Neuronal stem cell (in vitro differentiated cells): ENCODE measurements at regions not wholly inside any gene's neighbourhood (a gene's known extent, or its start where the extent isn't known, plus 50 kb on each side); places are given as distances from the start of the nearest gene placed in this dataset.

Source experiments
- DNase-seq: peaks from one replicate; pipeline ENCODE4 v3.0.0-alpha.2; 2013; ENCODE audit warnings: low spot score
- H2AFZ ChIP-seq: one replicate; pipeline ENCODE4 v1.6.1; 2013; ENCODE audit warnings: mild to moderate bottlenecking, low read length, inconsistent platforms
- H2AK5ac ChIP-seq: 2 replicates; pipeline ENCODE4 v1.6.1; 2013; ENCODE audit warnings: low read depth, mild to moderate bottlenecking, inconsistent platforms, low read length, moderate library complexity, mixed read lengths
- H2BK120ac ChIP-seq: 2 replicates; pipeline ENCODE4 v1.6.1; 2013; ENCODE audit warnings: low read depth, mild to moderate bottlenecking, inconsistent platforms, low read length, moderate library complexity, mixed read lengths
- H2BK12ac ChIP-seq: one replicate; pipeline ENCODE4 v1.6.1; 2013; ENCODE audit warnings: low read length, inconsistent platforms
- H2BK15ac ChIP-seq: 2 replicates; pipeline ENCODE4 v1.6.1; 2013; ENCODE audit warnings: mild to moderate bottlenecking, low read length, inconsistent platforms, mixed read lengths
- H2BK5ac ChIP-seq: one replicate; pipeline ENCODE4 v1.6.1; 2013; ENCODE audit warnings: inconsistent platforms, mild to moderate bottlenecking, low read length, moderate library complexity
- H3K14ac ChIP-seq: one replicate; pipeline ENCODE4 v1.6.1; 2013; ENCODE audit warnings: low read length, inconsistent platforms
- H3K18ac ChIP-seq: 2 replicates; pipeline ENCODE4 v1.6.1; 2013; ENCODE audit warnings: low read length, inconsistent platforms
- H3K23ac ChIP-seq: 2 replicates; pipeline ENCODE4 v1.6.1; 2013; ENCODE audit warnings: low read depth, mild to moderate bottlenecking, mixed read lengths, low read length, inconsistent platforms; ENCODE audit not compliant: poor library complexity
- H3K27ac ChIP-seq: replicated peaks from 3 replicates; pipeline ENCODE4 v1.5.1; 2013; ENCODE audit warnings: low read length, inconsistent platforms
- H3K27me3 ChIP-seq, 3 experiments: 2 replicates each; pipeline ENCODE4 v1.6.1; 2013; ENCODE audit warnings: low read length in 3 of 3, mild to moderate bottlenecking in 2 of 3, inconsistent platforms in 1 of 3, low read depth in 1 of 3, mixed read lengths in 1 of 3, moderate library complexity in 1 of 3; ENCODE audit not compliant: control insufficient read depth in 3 of 3, insufficient read depth in 3 of 3
- H3K36me3 ChIP-seq, 2 donors: replicated peaks in 1 of 2; 2 replicates each; pipeline ENCODE4 v1.6.1; 2013; ENCODE audit warnings: low read length in 2 of 2; ENCODE audit not compliant: control insufficient read depth in 2 of 2, insufficient read depth in 2 of 2
- H3K4ac ChIP-seq: 2 replicates; pipeline ENCODE4 v1.6.1; 2013; ENCODE audit warnings: inconsistent platforms, mild to moderate bottlenecking, low read length, moderate library complexity
- H3K4me1 ChIP-seq, 2 donors: 1 replicate in 1 of 2; 2 replicates in 1 of 2; pipeline ENCODE4 v1.6.1; 2013; ENCODE audit warnings: low read length in 2 of 2, low read depth in 1 of 2; ENCODE audit not compliant: control insufficient read depth in 2 of 2, insufficient read depth in 1 of 2
- H3K4me2 ChIP-seq: one replicate; pipeline ENCODE4 v1.6.1; 2013; ENCODE audit warnings: mild to moderate bottlenecking, low read length, inconsistent platforms; ENCODE audit not compliant: insufficient read depth, poor library complexity, severe bottlenecking
- H3K4me3 ChIP-seq, 2 donors: 2 replicates each; pipeline ENCODE4 v1.5.1; 2013; ENCODE audit warnings: low read length in 2 of 2, mild to moderate bottlenecking in 2 of 2, inconsistent platforms in 1 of 2, moderate library complexity in 1 of 2
- H3K79me1 ChIP-seq: one replicate; pipeline ENCODE4 v1.6.1; 2013; ENCODE audit warnings: low read depth, mild to moderate bottlenecking, inconsistent platforms, low read length, moderate library complexity
- H3K9ac ChIP-seq: one replicate; pipeline ENCODE4 v1.6.1; 2013; ENCODE audit warnings: mild to moderate bottlenecking, low read depth, low read length, inconsistent platforms; ENCODE audit not compliant: poor library complexity
- H3K9me3 ChIP-seq, 2 donors: replicated peaks in 1 of 2; 2 replicates each; pipeline versions ENCODE3 to v1.6.1; 2013; ENCODE audit warnings: low read length in 2 of 2, mild to moderate bottlenecking in 2 of 2, inconsistent platforms in 1 of 2, low read depth in 1 of 2, mixed read lengths in 1 of 2, moderate library complexity in 1 of 2; ENCODE audit not compliant: control insufficient read depth in 2 of 2, insufficient read depth in 1 of 2
- H4K8ac ChIP-seq: one replicate; pipeline ENCODE4 v1.6.1; 2013; ENCODE audit warnings: low read depth, mild to moderate bottlenecking, inconsistent platforms, low read length, moderate library complexity
- H4K91ac ChIP-seq: one replicate; pipeline ENCODE4 v1.6.1; 2013; ENCODE audit warnings: low read length, low read depth, mild to moderate bottlenecking, inconsistent platforms; ENCODE audit not compliant: poor library complexity
- WGBS, 2 donors: extraction: QIAGEN DNeasy Blood & Tissue Kit; methylation state at CpG; one replicate each; pipeline ENCODE4 v1.1.7; 2013; ENCODE audit warnings: missing lambda C conversion rate in 2 of 2, mixed read lengths in 1 of 2; ENCODE audit not compliant: insufficient read length in 2 of 2, insufficient replicate concordance in 1 of 2; ENCODE audit errors: extremely low coverage in 2 of 2; 5-methylcytosine and 5-hydroxymethylcytosine counted together

GRCh38 chr3:20760981-20761380 is 575.0 kb upstream of the SGO1 start:
- Histone ChIP-seq H2BK12ac (no peak overlapping the region), H4K91ac (no peak overlapping the region), H3K79me1 (no peaks in the 10 kb centered on the region), H3K4me2 (no peak overlapping the region), H3K27ac (no peak overlapping the region), H3K23ac (no peak overlapping the region), H3K14ac (no peak overlapping the region), H2BK5ac (no peak overlapping the region), H3K4me3 (no peak overlapping the region), H4K8ac (no peak overlapping the region), H3K4ac (no peak overlapping the region), H3K9ac (no peak overlapping the region), H2BK15ac (no peak overlapping the region), H2AK5ac (no peak overlapping the region), H3K9me3 (no peaks in the 10 kb centered on the region), H3K36me3 (no peaks in the 10 kb centered on the region), H2BK120ac (no peak overlapping the region), H2AFZ (no peak overlapping the region), H3K18ac (no peak overlapping the region), H3K4me1 (no peaks in the 10 kb centered on the region), H3K27me3 (no peaks in the 10 kb centered on the region)
- no peak for DNase-seq

GRCh38 chr3:20752416-20752815 is 566.4 kb upstream of the SGO1 start:
- Histone ChIP-seq H2BK5ac (no peak overlapping the region), H4K8ac (no peak overlapping the region)

GRCh38 chr3:20751296-20751695 is 565.3 kb upstream of the SGO1 start:
- Histone ChIP-seq H2BK12ac (no peak overlapping the region), H3K4ac (no peak overlapping the region), H3K27ac (no peak overlapping the region), H3K4me2 (no peak overlapping the region), H3K79me1 (no peaks in the 10 kb centered on the region), H3K9ac (no peak overlapping the region), H3K9me3 (no peaks in the 10 kb centered on the region), H3K4me3 (no peak overlapping the region), H4K91ac (no peak overlapping the region), H2AK5ac (no peak overlapping the region), H3K36me3 (no peaks in the 10 kb centered on the region), H3K23ac (no peak overlapping the region), H3K27me3 (no peaks in the 10 kb centered on the region), H4K8ac (no peak overlapping the region), H2BK15ac (no peak overlapping the region), H3K18ac (no peak overlapping the region), H3K14ac (no peak overlapping the region), H2BK5ac (no peak overlapping the region), H3K4me1 (no peaks in the 10 kb centered on the region), H2BK120ac (no peak overlapping the region), H2AFZ (no peak overlapping the region)
- no CpG with 5 or more reads among the region's 4 CpGs for WGBS, 2 donors
- DNase-seq, result no peak

More at GRCh38 chr3:20752416-20752815, 566.4 kb upstream of the SGO1 start:
- H3K27ac ChIP-seq, result no peak overlapping the region
- H2AK5ac ChIP-seq, result no peak overlapping the region
- no peak overlapping the region for H2BK120ac ChIP-seq
- no peak overlapping the region for H2AFZ ChIP-seq
- H3K79me1 ChIP-seq, result no peaks in the 10 kb centered on the region
- no peak overlapping the region for H2BK12ac ChIP-seq
- no peaks in the 10 kb centered on the region for H3K4me1 ChIP-seq
- H3K4me2 ChIP-seq, result no peak overlapping the region
- H3K4ac ChIP-seq, result no peak overlapping the region
- H3K27me3 ChIP-seq, result no peaks in the 10 kb centered on the region
- no peak overlapping the region for H3K4me3 ChIP-seq
- no peak overlapping the region for H3K14ac ChIP-seq
- H4K91ac ChIP-seq, result no peak overlapping the region
- DNase-seq, result no peak
- H3K9ac ChIP-seq, result no peak overlapping the region
- no peak overlapping the region for H3K18ac ChIP-seq
- no CpG with 5 or more reads among the region's 1 CpG for WGBS, 2 donors
- no peaks in the 10 kb centered on the region for H3K36me3 ChIP-seq
- H2BK15ac ChIP-seq, result no peak overlapping the region
- no peak overlapping the region for H3K23ac ChIP-seq
- no peaks in the 10 kb centered on the region for H3K9me3 ChIP-seq

GRCh38 chr3:20747741-20748140 is 561.7 kb upstream of the SGO1 start:
- no peak for DNase-seq
- no peak overlapping the region for H3K27ac ChIP-seq

More at GRCh38 chr3:20747741-20748140, 561.7 kb upstream of the SGO1 start:
- Histone ChIP-seq H3K4me2 (no peak overlapping the region), H3K9me3 (no peaks in the 10 kb centered on the region), H2BK120ac (no peak overlapping the region), H2BK12ac (no peak overlapping the region), H2AK5ac (no peak overlapping the region), H3K4me1 (peaks cover 0 to 9% of the 10 kb centered on the region in 2 donors), H3K23ac (no peak overlapping the region), H3K4me3 (no peak overlapping the region), H3K79me1 (no peaks in the 10 kb centered on the region), H2BK15ac (no peak overlapping the region), H3K18ac (no peak overlapping the region), H3K4ac (no peak overlapping the region), H3K14ac (no peak overlapping the region), H2BK5ac (no peak overlapping the region), H3K36me3 (no peaks in the 10 kb centered on the region), H2AFZ (no peak overlapping the region), H3K27me3 (no peaks in the 10 kb centered on the region), H4K8ac (no peak overlapping the region), H4K91ac (no peak overlapping the region), H3K9ac (no peak overlapping the region)
- no CpG with 5 or more reads among the region's 1 CpG for WGBS, 2 donors
